ENCODE measurements at regions not wholly inside any gene's neighbourhood (a gene's known extent, or its start where the extent isn't known, plus 50 kb on each side); places are given as distances from the start of the nearest gene placed in this dataset.

DNA sequence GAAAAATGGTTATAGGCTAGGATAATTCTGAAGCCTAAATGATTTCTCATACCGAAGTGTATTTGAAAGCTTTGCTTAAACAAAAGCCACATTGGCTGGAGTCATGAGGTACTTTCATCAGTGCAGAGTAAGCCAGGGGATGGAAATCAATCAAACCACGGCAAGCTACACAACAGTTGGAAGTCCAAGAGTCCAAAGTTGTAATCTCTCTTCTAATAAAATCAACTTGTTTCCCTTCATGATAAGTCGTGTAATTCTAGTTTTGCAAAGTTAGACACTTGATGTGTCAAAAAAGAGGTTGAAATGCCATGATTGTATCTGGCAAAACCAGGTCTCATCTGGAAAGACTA is 250.5 kb upstream of the VEPH1 start:
- no peak for TF ChIP-seq POLR2A (IDR thresholded peaks at IDR 0.05; ENCODE audit: low read depth)
- TF ChIP-seq, protein P1, sequence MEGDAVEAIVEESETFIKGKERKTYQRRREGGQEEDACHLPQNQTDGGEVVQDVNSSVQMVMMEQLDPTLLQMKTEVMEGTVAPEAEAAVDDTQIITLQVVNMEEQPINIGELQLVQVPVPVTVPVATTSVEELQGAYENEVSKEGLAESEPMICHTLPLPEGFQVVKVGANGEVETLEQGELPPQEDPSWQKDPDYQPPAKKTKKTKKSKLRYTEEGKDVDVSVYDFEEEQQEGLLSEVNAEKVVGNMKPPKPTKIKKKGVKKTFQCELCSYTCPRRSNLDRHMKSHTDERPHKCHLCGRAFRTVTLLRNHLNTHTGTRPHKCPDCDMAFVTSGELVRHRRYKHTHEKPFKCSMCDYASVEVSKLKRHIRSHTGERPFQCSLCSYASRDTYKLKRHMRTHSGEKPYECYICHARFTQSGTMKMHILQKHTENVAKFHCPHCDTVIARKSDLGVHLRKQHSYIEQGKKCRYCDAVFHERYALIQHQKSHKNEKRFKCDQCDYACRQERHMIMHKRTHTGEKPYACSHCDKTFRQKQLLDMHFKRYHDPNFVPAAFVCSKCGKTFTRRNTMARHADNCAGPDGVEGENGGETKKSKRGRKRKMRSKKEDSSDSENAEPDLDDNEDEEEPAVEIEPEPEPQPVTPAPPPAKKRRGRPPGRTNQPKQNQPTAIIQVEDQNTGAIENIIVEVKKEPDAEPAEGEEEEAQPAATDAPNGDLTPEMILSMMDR (IDR thresholded peaks at IDR 0.05), result no peak
- TF ChIP-seq EP300 (IDR thresholded peaks at IDR 0.05), result no peak
- TF ChIP-seq POLR2AphosphoS5 (IDR thresholded peaks at IDR 0.05), result no peak
